GM12865 (cell line): ENCODE measurements at regions not wholly inside any gene's neighbourhood (a gene's known extent, or its start where the extent isn't known, plus 50 kb on each side); places are given as distances from the start of the nearest gene placed in this dataset.

Experiments
- DNase-seq: peaks from one replicate; pipeline ENCODE4 v3.0.0; 2010; ENCODE audit warnings: low read depth
- H3K4me3 ChIP-seq: 2 replicates; pipeline ENCODE4 v1.5.1; 2011; ENCODE audit warnings: mild to moderate bottlenecking, low read depth, low read length, control low read depth
- CTCF ChIP-seq: IDR thresholded peaks from 2 replicates; pipeline ENCODE4 v1.5.1; 2011; ENCODE audit warnings: low read length, control low read depth, low read depth, inconsistent platforms; ENCODE audit not compliant: insufficient read depth; ENCODE audit errors: missing control alignments

GRCh38 chr2:43052204-43052943, 174.0 kb downstream of the ZFP36L2 start:
- TF ChIP-seq CTCF = no peak
- no peak for DNase-seq
- H3K4me3 ChIP-seq = no peak overlapping the region

- no peak for TF ChIP-seq CTCF
- DNase-seq = no peak
- H3K4me3 ChIP-seq = no peak overlapping the region
Measured at GRCh38 chr2:43051338-43051737, 175.1 kb downstream of the ZFP36L2 start.

GRCh38 chr2:43050866-43051265, 175.5 kb downstream of the ZFP36L2 start:
- no peak overlapping the region for H3K4me3 ChIP-seq
- TF ChIP-seq CTCF = no peak
- DNase-seq = no peak

GRCh38 chr2:43049836-43050801, 176.3 kb downstream of the ZFP36L2 start:
- no peak for DNase-seq
- H3K4me3 ChIP-seq = no peak overlapping the region

GRCh38 chr2:43047187-43047780, 179.1 kb downstream of the ZFP36L2 start:
- DNase-seq = no peak
- H3K4me3 ChIP-seq = no peak overlapping the region
- no peak for TF ChIP-seq CTCF

More at GRCh38 chr2:43049836-43050801, 176.3 kb downstream of the ZFP36L2 start:
- TF ChIP-seq CTCF = no peak

- no peak overlapping the region for H3K4me3 ChIP-seq
- DNase-seq = no peak
- TF ChIP-seq CTCF = no peak
Measured at GRCh38 chr2:43045866-43046265, 180.5 kb downstream of the ZFP36L2 start.
